Parathyroid adenoma (tissue), 2 donors: ENCODE measurements at regions not wholly inside any gene's neighbourhood (a gene's known extent, or its start where the extent isn't known, plus 50 kb on each side); places are given as distances from the start of the nearest gene placed in this dataset.

ENCODE experiments used
- H2AFZ ChIP-seq: fragments of 300-600 bp; sonication (generic); one replicate; pipeline ENCODE4 v1.7.0; 2017; ENCODE audit warnings: antibody characterized with exemption, mild to moderate bottlenecking
- H3K27ac ChIP-seq: fragments of 300-600 bp; sonication (generic); one replicate; pipeline ENCODE4 v1.7.0; 2017
- H3K27me3 ChIP-seq: fragments of 300-600 bp; sonication (generic); one replicate; pipeline ENCODE4 v1.7.0; 2017; ENCODE audit warnings: low read length; ENCODE audit not compliant: control insufficient read depth, insufficient read depth
- H3K36me3 ChIP-seq: fragments of 300-600 bp; sonication (generic); one replicate; pipeline ENCODE4 v1.7.0; 2017; ENCODE audit warnings: low read length; ENCODE audit not compliant: control insufficient read depth, insufficient read depth
- H3K4me1 ChIP-seq: fragments of 300-600 bp; sonication (generic); one replicate; pipeline ENCODE4 v1.7.0; 2017; ENCODE audit warnings: control low read depth
- H3K4me2 ChIP-seq: fragments of 300-600 bp; sonication (generic); one replicate; pipeline ENCODE4 v1.7.0; 2017; ENCODE audit warnings: low read length
- H3K4me3 ChIP-seq: fragments of 300-600 bp; sonication (generic); one replicate; pipeline ENCODE4 v1.7.0; 2017; ENCODE audit warnings: low read depth, low read length
- H3K79me2 ChIP-seq: fragments of 300-600 bp; sonication (generic); one replicate; pipeline ENCODE4 v1.7.0; 2017; ENCODE audit warnings: control low read depth
- H3K9ac ChIP-seq: fragments of 300-600 bp; sonication (generic); one replicate; pipeline ENCODE4 v1.7.0; 2017; ENCODE audit warnings: mild to moderate bottlenecking
- H3K9me3 ChIP-seq: fragments of 300-600 bp; sonication (generic); one replicate; pipeline ENCODE4 v1.7.0; 2017; ENCODE audit warnings: low read length; ENCODE audit not compliant: control insufficient read depth
- TF ChIP-seq, protein P1 (sequence below): fragments of 300-600 bp; sonication (generic); IDR thresholded peaks from one replicate; pipeline ENCODE4 v1.7.0; 2017; ENCODE audit warnings: antibody characterized with exemption, mild to moderate bottlenecking
- donor health status: primary hyperparathyroidism.

- Histone ChIP-seq H3K4me1 (no peaks in the 10 kb centered on the region), H3K9me3 (no peaks in the 10 kb centered on the region), H3K27me3 (no peaks in the 10 kb centered on the region), H3K36me3 (no peaks in the 10 kb centered on the region), H2AFZ (no peak overlapping the region), H3K79me2 (no peaks in the 10 kb centered on the region), H3K27ac (no peak overlapping the region), H3K4me3 (no peak overlapping the region), H3K4me2 (no peak overlapping the region), H3K9ac (no peak overlapping the region)
- TF ChIP-seq, protein P1, sequence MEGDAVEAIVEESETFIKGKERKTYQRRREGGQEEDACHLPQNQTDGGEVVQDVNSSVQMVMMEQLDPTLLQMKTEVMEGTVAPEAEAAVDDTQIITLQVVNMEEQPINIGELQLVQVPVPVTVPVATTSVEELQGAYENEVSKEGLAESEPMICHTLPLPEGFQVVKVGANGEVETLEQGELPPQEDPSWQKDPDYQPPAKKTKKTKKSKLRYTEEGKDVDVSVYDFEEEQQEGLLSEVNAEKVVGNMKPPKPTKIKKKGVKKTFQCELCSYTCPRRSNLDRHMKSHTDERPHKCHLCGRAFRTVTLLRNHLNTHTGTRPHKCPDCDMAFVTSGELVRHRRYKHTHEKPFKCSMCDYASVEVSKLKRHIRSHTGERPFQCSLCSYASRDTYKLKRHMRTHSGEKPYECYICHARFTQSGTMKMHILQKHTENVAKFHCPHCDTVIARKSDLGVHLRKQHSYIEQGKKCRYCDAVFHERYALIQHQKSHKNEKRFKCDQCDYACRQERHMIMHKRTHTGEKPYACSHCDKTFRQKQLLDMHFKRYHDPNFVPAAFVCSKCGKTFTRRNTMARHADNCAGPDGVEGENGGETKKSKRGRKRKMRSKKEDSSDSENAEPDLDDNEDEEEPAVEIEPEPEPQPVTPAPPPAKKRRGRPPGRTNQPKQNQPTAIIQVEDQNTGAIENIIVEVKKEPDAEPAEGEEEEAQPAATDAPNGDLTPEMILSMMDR = no peak
Measured at GRCh38 chr14:65833267-65833880, 420.8 kb downstream of the FUT8 start.

- Histone ChIP-seq H3K27ac (no peak overlapping the region), H3K4me2 (no peak overlapping the region), H3K4me3 (no peak overlapping the region), H3K36me3 (no peaks in the 10 kb centered on the region), H3K79me2 (no peaks in the 10 kb centered on the region), H3K27me3 (no peaks in the 10 kb centered on the region), H3K9me3 (no peaks in the 10 kb centered on the region), H3K4me1 (no peaks in the 10 kb centered on the region), H2AFZ (no peak overlapping the region), H3K9ac (no peak overlapping the region)
- TF ChIP-seq, protein P1 = no peak
Measured at GRCh38 chr14:65834051-65834450, 421.5 kb downstream of the FUT8 start.

DNA sequence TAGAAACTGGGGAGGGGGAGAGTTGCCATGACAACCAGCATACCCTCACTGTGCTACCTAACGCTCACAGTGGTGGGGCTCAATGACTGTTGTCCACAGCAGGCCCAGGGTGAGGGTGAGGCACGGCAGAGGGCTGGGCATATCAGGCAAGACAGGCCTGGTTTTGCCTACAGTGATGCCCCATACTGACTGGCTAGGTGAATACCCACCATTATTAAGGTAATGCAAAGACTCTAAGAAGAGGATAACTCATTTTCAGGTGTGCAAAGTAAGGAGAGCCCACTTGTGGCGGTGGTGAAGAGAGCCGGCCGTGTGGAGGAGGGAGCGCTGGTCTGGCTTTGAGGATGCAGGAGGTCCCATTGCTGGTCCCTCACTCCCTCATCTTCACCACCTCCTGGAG, 422.3 kb downstream of the FUT8 start:
- H3K9me3 ChIP-seq = no peaks in the 10 kb centered on the region
- no peak overlapping the region for H2AFZ ChIP-seq
- H3K4me2 ChIP-seq = no peak overlapping the region
- no peaks in the 10 kb centered on the region for H3K36me3 ChIP-seq
- no peak overlapping the region for H3K27ac ChIP-seq
- TF ChIP-seq, protein P1 = no peak
- H3K4me1 ChIP-seq = no peaks in the 10 kb centered on the region
- no peaks in the 10 kb centered on the region for H3K79me2 ChIP-seq
- H3K4me3 ChIP-seq = no peak overlapping the region
- no peaks in the 10 kb centered on the region for H3K27me3 ChIP-seq
- no peak overlapping the region for H3K9ac ChIP-seq

- no peaks in the 10 kb centered on the region for H3K4me1 ChIP-seq
- TF ChIP-seq, protein P1 = no peak
- H3K27me3 ChIP-seq = no peaks in the 10 kb centered on the region
- no peaks in the 10 kb centered on the region for H3K9me3 ChIP-seq
- no peak overlapping the region for H3K4me3 ChIP-seq
- H3K79me2 ChIP-seq = no peaks in the 10 kb centered on the region
- no peak overlapping the region for H3K27ac ChIP-seq
- H3K4me2 ChIP-seq = no peak overlapping the region
- H3K36me3 ChIP-seq = no peaks in the 10 kb centered on the region
- H2AFZ ChIP-seq = no peak overlapping the region
- H3K9ac ChIP-seq = no peak overlapping the region
Measured at GRCh38 chr14:65835501-65835900, 423.0 kb downstream of the FUT8 start.

DNA sequence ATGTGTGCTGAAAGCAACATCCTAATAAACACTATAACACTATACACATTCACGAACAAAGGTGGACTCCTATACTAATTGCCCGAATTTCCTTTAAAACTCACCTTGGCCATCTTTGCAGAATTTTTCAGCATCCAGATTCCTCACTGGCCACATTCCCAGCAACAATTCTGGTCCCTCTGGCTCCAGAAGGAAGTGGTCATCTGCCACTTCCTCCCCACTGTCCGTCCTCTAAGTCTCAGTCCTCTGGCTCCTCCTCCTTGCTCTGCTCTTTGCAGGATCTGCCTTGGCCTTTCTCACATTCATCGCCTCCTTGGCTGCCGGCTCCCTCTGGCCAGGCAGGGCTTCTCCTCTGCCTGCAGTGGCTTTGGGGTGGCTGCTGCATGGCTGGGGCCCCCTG, 426.0 kb downstream of the FUT8 start:
- no peak overlapping the region for H3K4me2 ChIP-seq
- H2AFZ ChIP-seq = no peak overlapping the region
- no peak overlapping the region for H3K27ac ChIP-seq
- no peak overlapping the region for H3K4me3 ChIP-seq
- no peaks in the 10 kb centered on the region for H3K79me2 ChIP-seq
- H3K27me3 ChIP-seq = no peaks in the 10 kb centered on the region
- H3K9me3 ChIP-seq = no peaks in the 10 kb centered on the region
- H3K9ac ChIP-seq = no peak overlapping the region
- TF ChIP-seq, protein P1 = no peak
- H3K4me1 ChIP-seq = no peaks in the 10 kb centered on the region
- H3K36me3 ChIP-seq = no peaks in the 10 kb centered on the region
